Thoracic aorta (tissue), 2 donors: ENCODE measurements at regions not wholly inside any gene's neighbourhood (a gene's known extent, or its start where the extent isn't known, plus 50 kb on each side); places are given as distances from the start of the nearest gene placed in this dataset.

ENCODE experiments used
- ATAC-seq: fragments of 150-250 bp; one replicate; pipeline ENCODE4 v1.8.0; 2017; ENCODE audit warnings: low read depth; ENCODE audit not compliant: insufficient number of reproducible peaks, low FRiP score
- DNase-seq: peaks from one replicate; pipeline ENCODE4 v3.0.0-alpha.2; 2020; ENCODE audit warnings: low spot score
- H3K27ac ChIP-seq, 2 donors: fragments of 200-600 bp; sonication (generic); 1 replicate in 1 of 2; 2 replicates in 1 of 2; pipeline ENCODE4 v1.5.1; 2016; ENCODE audit warnings: mild to moderate bottlenecking in 2 of 2, moderate library complexity in 2 of 2
- H3K27me3 ChIP-seq: fragments of 200-600 bp; sonication (generic); replicated peaks from 2 replicates; pipeline ENCODE4 v1.6.0; 2016; ENCODE audit warnings: mild to moderate bottlenecking; ENCODE audit not compliant: insufficient read depth
- H3K36me3 ChIP-seq: fragments of 200-600 bp; sonication (generic); one replicate; pipeline ENCODE4 v1.5.1; 2016
- H3K4me1 ChIP-seq, 2 donors: fragments of 200-600 bp; sonication (generic); 1 replicate in 1 of 2; 2 replicates in 1 of 2; pipeline versions ENCODE4 v1.5.1 to v1.6.0; 2016; ENCODE audit warnings: low read depth in 2 of 2, mild to moderate bottlenecking in 1 of 2; ENCODE audit not compliant: control insufficient read depth in 1 of 2
- H3K4me3 ChIP-seq: fragments of 200-600 bp; sonication (generic); 2 replicates; pipeline ENCODE4 v1.5.1; 2016; ENCODE audit warnings: mild to moderate bottlenecking
- H3K9me3 ChIP-seq: fragments of 200-600 bp; sonication (generic); 2 replicates; pipeline ENCODE4 v1.5.1; 2016
- CTCF ChIP-seq: fragments of 200-600 bp; sonication (generic); IDR thresholded peaks from one replicate; pipeline ENCODE4 v1.5.1; 2019; ENCODE audit warnings: antibody characterized with exemption

GRCh38 chr11:45754741-45755140, 50.2 kb upstream of the SLC35C1 start:
- Histone ChIP-seq H3K27me3 (no peaks in the 10 kb centered on the region), H3K4me3 (no peak overlapping the region), H3K4me1 (peaks cover 38 to 72% of the 10 kb centered on the region in 2 donors), H3K36me3 (no peaks in the 10 kb centered on the region), H3K9me3 (no peaks in the 10 kb centered on the region), H3K27ac (peak overlapping the region; percentile 78 to 84)
- ATAC-seq: no peak
- TF ChIP-seq CTCF: no peak
- DNase-seq: no peak

GRCh38 chr11:45754261-45754709, 50.7 kb upstream of the SLC35C1 start:
- H3K4me3 ChIP-seq: no peak overlapping the region
- H3K27me3 ChIP-seq: no peaks in the 10 kb centered on the region
- H3K36me3 ChIP-seq: no peaks in the 10 kb centered on the region
- H3K9me3 ChIP-seq: no peaks in the 10 kb centered on the region
- H3K4me1 ChIP-seq: peaks cover 38 to 72% of the 10 kb centered on the region in 2 donors
- TF ChIP-seq CTCF: no peak
- ATAC-seq (peak; percentile 39), DNase-seq (no peak)
- H3K27ac ChIP-seq: peak overlapping the region; percentile 78 to 84

- Histone ChIP-seq H3K4me3 (no peak overlapping the region), H3K9me3 (no peaks in the 10 kb centered on the region), H3K27ac (no peak overlapping the region), H3K4me1 (peaks cover 28 to 61% of the 10 kb centered on the region in 2 donors), H3K36me3 (no peaks in the 10 kb centered on the region), H3K27me3 (no peaks in the 10 kb centered on the region)
- TF ChIP-seq CTCF: no peak
- no peak for DNase-seq
- ATAC-seq: no peak
Observed at GRCh38 chr11:45752106-45752505, 52.8 kb upstream of the SLC35C1 start.

- ATAC-seq (no peak), DNase-seq (no peak)
- H3K27me3 ChIP-seq: no peaks in the 10 kb centered on the region
- no peak overlapping the region for H3K27ac ChIP-seq
- no peak for TF ChIP-seq CTCF
- no peaks in the 10 kb centered on the region for H3K36me3 ChIP-seq
- no peak overlapping the region for H3K4me3 ChIP-seq
- H3K4me1 ChIP-seq: peaks cover 27 to 61% of the 10 kb centered on the region in 2 donors
- no peaks in the 10 kb centered on the region for H3K9me3 ChIP-seq
Observed at GRCh38 chr11:45751430-45751829, 53.5 kb upstream of the SLC35C1 start.

GRCh38 chr11:45750439-45750838, 54.5 kb upstream of the SLC35C1 start:
- Histone ChIP-seq H3K4me3 (no peak overlapping the region), H3K27ac (peak overlapping the region in 1 of 2 donors; percentile 22), H3K27me3 (no peaks in the 10 kb centered on the region), H3K9me3 (no peaks in the 10 kb centered on the region), H3K4me1 (peaks cover 24 to 61% of the 10 kb centered on the region in 2 donors), H3K36me3 (no peaks in the 10 kb centered on the region)
- no peak for TF ChIP-seq CTCF
- ATAC-seq (no peak), DNase-seq (no peak)
